B cell (primary cell): ENCODE measurements at regions not wholly inside any gene's neighbourhood (a gene's known extent, or its start where the extent isn't known, plus 50 kb on each side); places are given as distances from the start of the nearest gene placed in this dataset.

Source experiments
- ATAC-seq: fragments of 200-7000 bp; cut with Tn5 transposase; one replicate; pipeline ENCODE4 v1.10.0; 2021; ENCODE audit warnings: low read depth, mild to moderate bottlenecking, moderate number of reproducible peaks, moderate library complexity
- CTCF ChIA-PET: fragments of 350-600 bp; sonication (Branson Sonifier 250); formaldehyde crosslinking; loops from one replicate; lab custom pipeline; 2021; ENCODE audit warnings: antibody characterized with exemption, inconsistent platforms; lab: Charles Lee
- POLR2A ChIA-PET: fragments of 350-600 bp; sonication (Branson Sonifier 250); formaldehyde crosslinking; loops from one replicate; lab custom pipeline; 2021; ENCODE audit warnings: antibody characterized with exemption; lab: Charles Lee
- DNase-seq: peaks from one replicate; pipeline ENCODE4 v3.0.0; 2013
- H2AFZ ChIP-seq: 2 replicates; pipeline ENCODE4 v1.6.1; 2012; ENCODE audit warnings: mild to moderate bottlenecking, low read depth, low read length; ENCODE audit not compliant: insufficient read depth, poor library complexity, severe bottlenecking
- H3K27ac ChIP-seq, 2 donors: 1 replicate in 1 of 2; 2 replicates in 1 of 2; pipeline ENCODE4 v1.5.1; 2012 to 2013; ENCODE audit warnings: low read length in 2 of 2, mild to moderate bottlenecking in 2 of 2, moderate library complexity in 1 of 2
- H3K27me3 ChIP-seq, 4 experiments: fragments of 200-600 bp in 1 of 4; sonication (generic) in 1 of 4; replicated peaks in 1 of 4; 1 replicate in 2 of 4; 2 replicates in 2 of 4; pipeline versions ENCODE4 v1.6.1 to v1.7.0; 2013 to 2016; ENCODE audit warnings: low read length in 3 of 4, mild to moderate bottlenecking in 2 of 4, mixed read lengths in 1 of 4, moderate library complexity in 1 of 4; ENCODE audit not compliant: insufficient read depth in 4 of 4, control insufficient read depth in 3 of 4; ENCODE audit errors: control extremely low read depth in 1 of 4
- H3K36me3 ChIP-seq, 2 experiments: replicated peaks in 1 of 2; 1 replicate in 1 of 2; 2 replicates in 1 of 2; pipeline versions ENCODE4 v1.6.1 to v1.7.1; 2013; ENCODE audit warnings: low read length in 1 of 2; ENCODE audit not compliant: insufficient read depth in 2 of 2, control insufficient read depth in 1 of 2; ENCODE audit errors: control extremely low read depth in 1 of 2, extremely low read depth in 1 of 2
- H3K4me1 ChIP-seq, 2 donors: fragments of 200-600 bp in 1 of 2; sonication (generic) in 1 of 2; 1 replicate in 1 of 2; 2 replicates in 1 of 2; pipeline versions ENCODE4 v1.5.1 to v1.6.1; 2013 to 2017; ENCODE audit warnings: low read length in 2 of 2; ENCODE audit not compliant: control insufficient read depth in 2 of 2, insufficient read depth in 2 of 2
- H3K4me2 ChIP-seq: replicated peaks from 2 replicates; pipeline ENCODE3; 2012; ENCODE audit warnings: mild to moderate bottlenecking, low read depth, low read length; ENCODE audit not compliant: poor library complexity, severe bottlenecking
- H3K4me3 ChIP-seq, 5 experiments: fragments of 200-600 bp in 1 of 5; sonication (generic) in 1 of 5; 1 replicate in 3 of 5; 2 replicates in 2 of 5; pipeline versions ENCODE4 v1.5.1 to v1.7.0; 2011 to 2016; ENCODE audit warnings: low read length in 4 of 5, mild to moderate bottlenecking in 4 of 5, low read depth in 2 of 5, control low read depth in 1 of 5, moderate library complexity in 1 of 5; ENCODE audit not compliant: insufficient read depth in 1 of 5; ENCODE audit errors: control extremely low read depth in 1 of 5, extremely low read depth in 1 of 5
- H3K79me2 ChIP-seq: fragments of 200-600 bp; sonication (generic); one replicate; pipeline ENCODE4 v1.6.0; 2016; ENCODE audit warnings: low read length; ENCODE audit not compliant: control insufficient read depth, insufficient read depth
- H3K9ac ChIP-seq: fragments of 200-600 bp; sonication (generic); 2 replicates; pipeline ENCODE4 v1.6.1; 2017; ENCODE audit warnings: mild to moderate bottlenecking, low read length, moderate library complexity
- H3K9me3 ChIP-seq, 3 donors: one replicate each; pipeline versions ENCODE4 v1.6.1 to v1.7.1; 2013; ENCODE audit warnings: low read length in 2 of 3; ENCODE audit not compliant: control insufficient read depth in 2 of 3, insufficient read depth in 1 of 3; ENCODE audit errors: control extremely low read depth in 1 of 3
- H4K20me1 ChIP-seq: 2 replicates; pipeline ENCODE4 v1.6.0; 2012; ENCODE audit warnings: mild to moderate bottlenecking, low read length; ENCODE audit not compliant: insufficient read depth, control insufficient read depth, poor library complexity, severe bottlenecking
- H3K27ac Mint-ChIP-seq: one replicate; pipeline ENCODE4 v1.8.0; 2021; ENCODE audit warnings: mixed read lengths
- H3K27me3 Mint-ChIP-seq: one replicate; pipeline ENCODE4 v1.8.0; 2021; ENCODE audit warnings: mixed read lengths
- H3K4me1 Mint-ChIP-seq: one replicate; pipeline ENCODE4 v1.8.0; 2021; ENCODE audit warnings: mixed read lengths
- H3K4me3 Mint-ChIP-seq: one replicate; pipeline ENCODE4 v1.8.0; 2021; ENCODE audit warnings: mixed read lengths
- H3K9me3 Mint-ChIP-seq: one replicate; pipeline ENCODE4 v1.8.0; 2022; ENCODE audit warnings: mixed read lengths; ENCODE audit not compliant: insufficient read depth
- CTCF ChIP-seq: fragments of 200-600 bp; IDR thresholded peaks from one replicate; pipeline ENCODE4 v1.8.0; 2022; ENCODE audit warnings: antibody characterized with exemption, mild to moderate bottlenecking
- EZH2 ChIP-seq: IDR thresholded peaks from 2 replicates; pipeline ENCODE4 v1.6.1; 2012; ENCODE audit warnings: borderline replicate concordance, low read depth, mild to moderate bottlenecking, moderate library complexity, low read length; ENCODE audit not compliant: insufficient read depth, poor library complexity, severe bottlenecking
- WGBS: methylation state at CpG from one replicate; pipeline ENCODE4 v1.1.5; 2013; ENCODE audit warnings: missing lambda C conversion rate; ENCODE audit not compliant: insufficient coverage; 5-methylcytosine and 5-hydroxymethylcytosine counted together
- intact Hi-C: fragments of 100-400 bp; cut with micrococcal nuclease; formaldehyde crosslinking; loops from one replicate; pipeline ENCODE4 v1.10.0; 2022

DNA sequence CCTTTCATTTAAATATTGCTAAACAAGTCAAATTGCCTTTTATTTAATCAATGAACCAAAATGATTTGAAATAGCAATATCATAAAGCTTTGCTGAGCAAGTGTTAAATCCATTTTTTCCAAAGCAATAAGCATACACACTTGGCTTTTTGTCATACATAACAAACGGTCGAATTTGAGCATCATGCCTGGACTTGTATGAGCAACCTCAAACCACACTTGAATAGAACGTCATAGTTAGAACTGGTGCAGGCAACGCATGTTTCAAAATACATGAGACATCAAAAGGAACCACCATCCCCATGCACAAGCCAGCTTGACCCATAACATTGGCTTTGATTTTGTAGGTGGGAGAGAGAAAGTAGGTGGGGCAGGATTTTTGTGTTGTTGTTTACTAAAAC is 812.3 kb upstream of the FRG1 start:
- Histone ChIP-seq H4K20me1 (no peaks in the 10 kb centered on the region), H3K36me3 (no peaks in the 10 kb centered on the region), H3K79me2 (no peaks in the 10 kb centered on the region), H3K9me3 (no peaks in the 10 kb centered on the region), H2AFZ (no peak overlapping the region), H3K9ac (no peak overlapping the region), H3K4me3 (no peak overlapping the region), H3K4me2 (no peak overlapping the region), H3K27ac (no peak overlapping the region), H3K4me1 (no peaks in the 10 kb centered on the region), H3K27me3 (no peaks in the 10 kb centered on the region)
- 94% methylated on average over 2 of the region's 4 CpGs for WGBS
- peaks cover 10% of the 10 kb centered on the region for H3K9me3 Mint-ChIP-seq
- ATAC-seq (no peak), DNase-seq (no peak)
- no peak overlapping the region for H3K4me3 Mint-ChIP-seq
- H3K4me1 Mint-ChIP-seq, result no peaks in the 10 kb centered on the region
- no peaks in the 10 kb centered on the region for H3K27me3 Mint-ChIP-seq
- TF ChIP-seq CTCF (no peak), EZH2 (no peak)
- ChIA-PET CTCF (no interaction called here), POLR2A (no interaction called here)
- intact Hi-C loops, result no loop called here
- H3K27ac Mint-ChIP-seq, result no peak overlapping the region

- Histone ChIP-seq H3K9ac (no peak overlapping the region), H3K79me2 (no peaks in the 10 kb centered on the region), H3K4me2 (no peak overlapping the region), H3K27me3 (no peaks in the 10 kb centered on the region), H3K27ac (no peak overlapping the region), H2AFZ (no peak overlapping the region), H4K20me1 (no peaks in the 10 kb centered on the region), H3K4me3 (no peak overlapping the region), H3K36me3 (no peaks in the 10 kb centered on the region), H3K9me3 (no peaks in the 10 kb centered on the region), H3K4me1 (no peaks in the 10 kb centered on the region)
- ChIA-PET POLR2A (no interaction called here), CTCF (no interaction called here)
- intact Hi-C loops, result no loop called here
- DNase-seq, result no peak
- no peaks in the 10 kb centered on the region for H3K4me1 Mint-ChIP-seq
- H3K4me3 Mint-ChIP-seq, result no peak overlapping the region
- no peak for ATAC-seq
- peaks cover 10% of the 10 kb centered on the region for H3K9me3 Mint-ChIP-seq
- WGBS, result 100% methylated on average over 4 of the region's 10 CpGs
- H3K27ac Mint-ChIP-seq, result no peak overlapping the region
- no peaks in the 10 kb centered on the region for H3K27me3 Mint-ChIP-seq
- TF ChIP-seq EZH2 (no peak), CTCF (no peak)
Observed at GRCh38 chr4:189129044-189129694, 811.5 kb upstream of the FRG1 start.
